WI38 (cell line): ENCODE measurements at regions not wholly inside any gene's neighbourhood (a gene's known extent, or its start where the extent isn't known, plus 50 kb on each side); places are given as distances from the start of the nearest gene placed in this dataset.

ENCODE experiments used
- H3K4me3 ChIP-seq: 2 replicates; pipeline ENCODE4 v1.5.1; 2011; ENCODE audit warnings: low read depth, mild to moderate bottlenecking, control low read depth, low read length
- TF ChIP-seq, protein P1 (sequence below): IDR thresholded peaks from 2 replicates; pipeline ENCODE4 v1.5.1; 2012; ENCODE audit warnings: low read depth, mild to moderate bottlenecking, control low read depth, low read length

DNA sequence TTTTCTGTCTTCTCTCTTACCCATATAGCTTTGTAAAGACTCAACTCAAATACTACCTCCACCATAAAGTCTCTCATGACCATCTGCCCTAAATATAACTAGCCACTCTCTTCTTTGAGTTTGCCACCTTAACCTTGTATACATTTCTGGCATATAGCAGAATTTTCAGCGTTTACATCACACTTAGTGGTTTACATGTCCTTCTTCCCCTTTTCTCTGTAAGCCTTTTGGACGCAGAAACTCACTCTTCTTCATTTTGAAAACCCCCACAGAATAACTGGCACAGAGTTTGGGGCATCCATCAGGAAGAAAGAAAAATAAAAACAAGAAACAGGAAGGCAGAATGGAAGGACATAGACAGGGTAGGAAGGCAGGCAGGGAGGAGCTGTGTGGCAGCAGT is 131.8 kb upstream of the DUSP10 start:
- TF ChIP-seq, protein P1, sequence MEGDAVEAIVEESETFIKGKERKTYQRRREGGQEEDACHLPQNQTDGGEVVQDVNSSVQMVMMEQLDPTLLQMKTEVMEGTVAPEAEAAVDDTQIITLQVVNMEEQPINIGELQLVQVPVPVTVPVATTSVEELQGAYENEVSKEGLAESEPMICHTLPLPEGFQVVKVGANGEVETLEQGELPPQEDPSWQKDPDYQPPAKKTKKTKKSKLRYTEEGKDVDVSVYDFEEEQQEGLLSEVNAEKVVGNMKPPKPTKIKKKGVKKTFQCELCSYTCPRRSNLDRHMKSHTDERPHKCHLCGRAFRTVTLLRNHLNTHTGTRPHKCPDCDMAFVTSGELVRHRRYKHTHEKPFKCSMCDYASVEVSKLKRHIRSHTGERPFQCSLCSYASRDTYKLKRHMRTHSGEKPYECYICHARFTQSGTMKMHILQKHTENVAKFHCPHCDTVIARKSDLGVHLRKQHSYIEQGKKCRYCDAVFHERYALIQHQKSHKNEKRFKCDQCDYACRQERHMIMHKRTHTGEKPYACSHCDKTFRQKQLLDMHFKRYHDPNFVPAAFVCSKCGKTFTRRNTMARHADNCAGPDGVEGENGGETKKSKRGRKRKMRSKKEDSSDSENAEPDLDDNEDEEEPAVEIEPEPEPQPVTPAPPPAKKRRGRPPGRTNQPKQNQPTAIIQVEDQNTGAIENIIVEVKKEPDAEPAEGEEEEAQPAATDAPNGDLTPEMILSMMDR, result no peak
- H3K4me3 ChIP-seq, result no peak overlapping the region

- H3K4me3 ChIP-seq, result no peak overlapping the region
- TF ChIP-seq, protein P1, result no peak
Observed at GRCh38 chr1:221871056-221871455, 129.2 kb upstream of the DUSP10 start.

- TF ChIP-seq, protein P1, result no peak
- no peak overlapping the region for H3K4me3 ChIP-seq
Observed at GRCh38 chr1:221869779-221870178, 127.9 kb upstream of the DUSP10 start.

DNA sequence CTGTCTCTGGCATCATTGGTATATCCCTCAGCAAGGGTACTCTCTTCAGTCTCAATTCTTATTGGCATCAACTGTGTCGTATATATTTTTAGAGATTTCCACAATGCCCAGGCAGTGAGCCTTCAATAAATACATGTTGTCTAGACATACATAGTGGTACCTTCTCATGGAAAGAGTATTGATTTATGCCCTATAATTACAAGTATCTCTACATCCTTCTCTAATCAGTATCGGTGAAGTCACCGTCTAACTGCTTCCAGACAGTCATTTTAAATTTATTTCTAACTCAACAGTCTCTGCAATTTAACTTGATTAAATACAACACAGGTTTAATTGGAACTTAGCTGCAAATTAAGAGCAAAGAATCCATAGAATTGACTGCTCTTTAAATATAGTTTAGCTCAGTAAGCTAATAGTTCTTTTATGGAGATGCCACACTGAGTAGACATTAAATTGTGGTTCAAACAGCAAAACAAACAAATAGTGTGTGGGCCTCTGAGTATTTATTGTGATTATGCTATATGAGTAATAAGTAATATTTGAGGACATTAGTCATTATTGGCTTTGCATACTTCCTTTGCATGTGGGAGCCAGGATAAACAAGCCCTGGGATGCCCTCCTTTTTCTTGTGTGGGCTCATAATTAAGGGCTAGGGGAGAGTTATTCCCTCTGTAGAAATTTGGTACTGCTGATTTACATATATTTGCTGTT is 126.9 kb upstream of the DUSP10 start:
- H3K4me3 ChIP-seq, result no peak overlapping the region
- TF ChIP-seq, protein P1, result no peak

- TF ChIP-seq, protein P1, result no peak
- H3K4me3 ChIP-seq, result no peak overlapping the region
Observed at GRCh38 chr1:221867003-221867402, 125.1 kb upstream of the DUSP10 start.

DNA sequence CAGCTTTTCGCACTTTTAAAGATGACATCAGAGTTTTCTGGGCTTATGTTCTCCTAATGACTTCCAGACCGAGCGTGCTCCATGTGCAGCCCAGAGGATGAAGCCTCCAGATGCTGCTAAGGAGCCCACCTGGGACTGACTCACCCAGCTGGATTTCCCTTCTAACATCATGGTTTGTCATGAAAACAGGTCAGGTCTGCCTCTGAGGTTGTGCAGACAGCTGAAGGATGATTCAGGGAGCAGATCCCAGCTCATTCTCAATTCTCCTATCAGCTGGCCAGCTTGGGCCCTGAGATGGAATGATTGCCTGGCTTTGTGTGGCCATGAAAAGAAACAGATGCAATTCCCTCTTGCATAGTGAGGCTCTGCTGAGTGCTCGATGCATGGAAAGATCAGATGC is 123.9 kb upstream of the DUSP10 start:
- no peak overlapping the region for H3K4me3 ChIP-seq
- TF ChIP-seq, protein P1, result no peak

- no peak overlapping the region for H3K4me3 ChIP-seq
- TF ChIP-seq, protein P1, result no peak
Observed at GRCh38 chr1:221863635-221864034, 121.7 kb upstream of the DUSP10 start.
